ENCODE measurements at regions not wholly inside any gene's neighbourhood (a gene's known extent, or its start where the extent isn't known, plus 50 kb on each side); places are given as distances from the start of the nearest gene placed in this dataset.
"Not testable (repeated sequence)": the region's sequence is repeated elsewhere in the genome, so short reads cannot be mapped to it uniquely, and the experiment has no call there.

- DNase-seq; in situ Hi-C loops (cut with MboI; ENCODE audit: low pct_unique_long_range_greater_than_20kb, low sequenced_read_pairs): not testable (repeated sequence)
Measured at GRCh38 chr6:27195547-27195946, 52.0 kb upstream of the PRSS16 start.

Measured in KBM-7 (cell line).